Ishikawa (cell line): ENCODE measurements at regions not wholly inside any gene's neighbourhood (a gene's known extent, or its start where the extent isn't known, plus 50 kb on each side); places are given as distances from the start of the nearest gene placed in this dataset.

ENCODE experiments used
- CEBPB ChIP-seq: IDR thresholded peaks from 2 replicates; pipeline ENCODE4 v1.6.1; 2012
- CREB1 ChIP-seq: IDR thresholded peaks from 2 replicates; pipeline ENCODE4 v1.6.1; 2012; ENCODE audit warnings: low read depth
- EGR1 ChIP-seq: IDR thresholded peaks from 2 replicates; pipeline ENCODE4 v1.6.1; 2012
- EP300 ChIP-seq: IDR thresholded peaks from 2 replicates; pipeline ENCODE4 v1.6.1; 2012; ENCODE audit warnings: borderline replicate concordance
- FOXM1 ChIP-seq: IDR thresholded peaks from 2 replicates; pipeline ENCODE4 v1.6.1; 2012; ENCODE audit warnings: low read depth, borderline replicate concordance
- NFIC ChIP-seq: IDR thresholded peaks from 2 replicates; pipeline ENCODE4 v1.6.1; 2012
- RAD21 ChIP-seq: IDR thresholded peaks from 2 replicates; pipeline ENCODE4 v1.6.1; 2012; ENCODE audit warnings: low read depth
- TAF1 ChIP-seq: IDR thresholded peaks from 2 replicates; pipeline ENCODE4 v1.6.1; 2012; ENCODE audit warnings: low read depth, mild to moderate bottlenecking
- TCF12 ChIP-seq: IDR thresholded peaks from 2 replicates; pipeline ENCODE4 v1.6.1; 2012; ENCODE audit warnings: low read depth
- TEAD4 ChIP-seq: IDR thresholded peaks from 2 replicates; pipeline ENCODE4 v1.6.1; 2012
- YY1 ChIP-seq: IDR thresholded peaks from 2 replicates; pipeline ENCODE4 v1.6.1; 2012; ENCODE audit warnings: low read depth
- ZBTB7A ChIP-seq: IDR thresholded peaks from 2 replicates; pipeline ENCODE4 v1.6.1; 2012; ENCODE audit warnings: low read depth
- TF ChIP-seq, protein P1 (sequence below): IDR thresholded peaks from 2 replicates; pipeline ENCODE4 v1.6.1; 2012
- TF ChIP-seq, protein P2 (sequence below): IDR thresholded peaks from 2 replicates; pipeline ENCODE4 v1.6.1; 2012
- TF ChIP-seq, protein P3 (sequence below): IDR thresholded peaks from 2 replicates; pipeline ENCODE4 v1.6.1; 2012; ENCODE audit warnings: low read depth, mild to moderate bottlenecking

DNA sequence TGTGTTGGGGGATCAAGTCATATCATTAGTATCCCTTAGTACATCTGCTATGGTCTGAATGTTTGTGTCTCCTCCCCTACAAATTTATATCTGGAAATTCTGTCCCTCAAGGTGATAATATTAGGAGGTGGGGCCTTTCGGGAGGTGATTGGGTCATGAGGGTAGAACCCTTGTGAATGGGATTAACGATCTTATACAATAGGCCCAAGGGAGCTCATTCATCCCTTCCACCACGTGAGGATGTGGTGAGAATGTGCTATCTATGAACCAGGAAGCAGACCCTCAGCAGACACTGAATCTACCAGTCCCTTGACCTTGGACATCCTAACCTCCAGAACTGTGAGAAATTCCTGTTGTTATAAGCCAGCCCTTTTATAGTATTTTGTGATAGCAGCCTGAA lies 110.7 kb downstream of the PTCSC3 start:
- TF ChIP-seq, protein P1, sequence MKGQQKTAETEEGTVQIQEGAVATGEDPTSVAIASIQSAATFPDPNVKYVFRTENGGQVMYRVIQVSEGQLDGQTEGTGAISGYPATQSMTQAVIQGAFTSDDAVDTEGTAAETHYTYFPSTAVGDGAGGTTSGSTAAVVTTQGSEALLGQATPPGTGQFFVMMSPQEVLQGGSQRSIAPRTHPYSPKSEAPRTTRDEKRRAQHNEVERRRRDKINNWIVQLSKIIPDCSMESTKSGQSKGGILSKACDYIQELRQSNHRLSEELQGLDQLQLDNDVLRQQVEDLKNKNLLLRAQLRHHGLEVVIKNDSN, result no peak
- no peak for TF ChIP-seq EP300
- TF ChIP-seq FOXM1, result no peak
- no peak for TF ChIP-seq TCF12
- no peak for TF ChIP-seq ZBTB7A
- no peak for TF ChIP-seq TAF1
- TF ChIP-seq TEAD4, result no peak
- no peak for TF ChIP-seq EGR1
- TF ChIP-seq, protein P2, sequence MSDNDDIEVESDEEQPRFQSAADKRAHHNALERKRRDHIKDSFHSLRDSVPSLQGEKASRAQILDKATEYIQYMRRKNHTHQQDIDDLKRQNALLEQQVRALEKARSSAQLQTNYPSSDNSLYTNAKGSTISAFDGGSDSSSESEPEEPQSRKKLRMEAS, result no peak
- no peak for TF ChIP-seq CREB1
- TF ChIP-seq CEBPB, result no peak

DNA sequence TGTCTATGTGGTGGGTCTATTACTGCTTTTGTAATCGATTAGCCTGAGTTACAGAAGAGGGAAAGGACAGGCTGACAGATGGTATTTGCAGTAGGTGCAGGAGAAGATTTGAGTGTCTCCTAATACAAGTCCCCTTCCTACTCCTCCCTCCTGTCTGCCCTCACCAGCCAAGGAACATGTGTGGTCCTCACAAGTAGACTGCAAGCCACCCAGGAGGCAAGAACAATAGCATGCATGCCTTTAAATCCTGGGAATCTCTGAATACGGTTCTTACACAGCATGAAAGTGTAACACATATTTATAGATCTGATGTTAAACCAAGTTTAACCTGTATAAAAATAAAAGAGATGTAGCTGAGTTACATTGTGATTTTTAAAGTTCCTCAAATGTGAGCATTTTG lies 117.0 kb downstream of the PTCSC3 start:
- TF ChIP-seq, protein P2, result 0 out of 2 replicates have a peak, but pooled peaks have one; percentile 27
- TF ChIP-seq CREB1, result no peak

DNA sequence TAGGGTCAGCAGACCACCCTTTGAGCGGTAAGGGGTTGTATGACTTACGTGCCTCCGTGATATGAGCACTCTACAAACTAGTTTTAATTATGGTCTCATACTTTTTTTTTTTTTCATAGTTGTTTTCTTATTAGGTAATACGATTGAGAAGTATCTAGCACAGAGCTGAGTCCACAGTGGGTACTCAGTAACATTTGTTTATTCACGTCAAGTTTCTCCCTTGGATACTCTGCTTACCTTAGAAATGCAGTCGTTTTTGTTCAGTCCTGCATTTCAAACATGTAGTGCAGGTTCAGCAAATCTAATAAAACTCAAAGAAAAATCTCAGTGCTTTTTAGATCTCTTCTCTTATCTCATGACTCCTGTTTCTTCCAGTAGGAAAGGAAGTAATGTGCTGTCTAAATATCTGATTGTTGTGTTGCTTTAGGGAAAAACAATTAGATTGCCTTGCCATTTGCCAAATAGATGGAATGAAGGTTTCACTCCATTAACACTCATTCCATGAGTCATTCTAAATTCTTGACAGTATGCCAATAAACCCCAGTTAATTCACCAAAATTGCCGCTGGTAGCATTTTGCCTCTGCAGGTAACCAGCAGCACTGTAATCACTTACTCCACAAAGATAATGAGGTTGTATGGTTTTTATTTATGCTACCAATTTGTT lies 118.9 kb downstream of the PTCSC3 start:
- no peak for TF ChIP-seq YY1
- TF ChIP-seq TEAD4, result peak; percentile 94
- TF ChIP-seq FOXM1, result peak; percentile 72; the same call in 1 of the 2 replicates
- peak; percentile 97 for TF ChIP-seq NFIC
- peak; percentile 60 for TF ChIP-seq CEBPB
- no peak for TF ChIP-seq CREB1
- peak; percentile 89; the same call in 1 of the 2 replicates for TF ChIP-seq EP300
- no peak for TF ChIP-seq TAF1
- peak; percentile 78 for TF ChIP-seq TCF12
- TF ChIP-seq EGR1, result no peak
- TF ChIP-seq, protein P3, sequence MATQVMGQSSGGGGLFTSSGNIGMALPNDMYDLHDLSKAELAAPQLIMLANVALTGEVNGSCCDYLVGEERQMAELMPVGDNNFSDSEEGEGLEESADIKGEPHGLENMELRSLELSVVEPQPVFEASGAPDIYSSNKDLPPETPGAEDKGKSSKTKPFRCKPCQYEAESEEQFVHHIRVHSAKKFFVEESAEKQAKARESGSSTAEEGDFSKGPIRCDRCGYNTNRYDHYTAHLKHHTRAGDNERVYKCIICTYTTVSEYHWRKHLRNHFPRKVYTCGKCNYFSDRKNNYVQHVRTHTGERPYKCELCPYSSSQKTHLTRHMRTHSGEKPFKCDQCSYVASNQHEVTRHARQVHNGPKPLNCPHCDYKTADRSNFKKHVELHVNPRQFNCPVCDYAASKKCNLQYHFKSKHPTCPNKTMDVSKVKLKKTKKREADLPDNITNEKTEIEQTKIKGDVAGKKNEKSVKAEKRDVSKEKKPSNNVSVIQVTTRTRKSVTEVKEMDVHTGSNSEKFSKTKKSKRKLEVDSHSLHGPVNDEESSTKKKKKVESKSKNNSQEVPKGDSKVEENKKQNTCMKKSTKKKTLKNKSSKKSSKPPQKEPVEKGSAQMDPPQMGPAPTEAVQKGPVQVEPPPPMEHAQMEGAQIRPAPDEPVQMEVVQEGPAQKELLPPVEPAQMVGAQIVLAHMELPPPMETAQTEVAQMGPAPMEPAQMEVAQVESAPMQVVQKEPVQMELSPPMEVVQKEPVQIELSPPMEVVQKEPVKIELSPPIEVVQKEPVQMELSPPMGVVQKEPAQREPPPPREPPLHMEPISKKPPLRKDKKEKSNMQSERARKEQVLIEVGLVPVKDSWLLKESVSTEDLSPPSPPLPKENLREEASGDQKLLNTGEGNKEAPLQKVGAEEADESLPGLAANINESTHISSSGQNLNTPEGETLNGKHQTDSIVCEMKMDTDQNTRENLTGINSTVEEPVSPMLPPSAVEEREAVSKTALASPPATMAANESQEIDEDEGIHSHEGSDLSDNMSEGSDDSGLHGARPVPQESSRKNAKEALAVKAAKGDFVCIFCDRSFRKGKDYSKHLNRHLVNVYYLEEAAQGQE, result no peak
- peak; percentile 10; the same call in 1 of the 2 replicates for TF ChIP-seq RAD21

DNA sequence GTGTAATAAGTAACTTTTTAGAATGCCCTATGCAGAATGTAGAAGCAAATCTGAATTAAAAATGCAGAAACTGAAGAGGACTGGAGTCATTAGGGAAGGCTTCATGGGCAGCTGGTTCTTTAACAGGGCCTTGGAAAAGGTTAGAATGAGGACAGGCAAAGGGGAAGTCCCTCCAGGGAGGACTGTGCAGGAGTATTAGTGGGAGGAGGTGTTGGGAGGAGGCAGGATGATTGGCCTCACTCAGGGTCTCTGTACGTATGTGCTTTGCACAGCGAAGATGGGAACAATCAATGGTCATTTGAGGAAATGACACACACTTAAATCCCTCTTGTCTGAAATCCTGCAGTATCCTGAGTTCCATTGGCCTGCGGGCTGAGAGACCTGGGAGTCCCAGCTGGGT lies 119.7 kb downstream of the PTCSC3 start:
- TF ChIP-seq RAD21, result no peak
- TF ChIP-seq NFIC, result no peak
- TF ChIP-seq, protein P2, result no peak
- TF ChIP-seq CEBPB, result no peak
- no peak for TF ChIP-seq TCF12
- no peak for TF ChIP-seq TAF1
- TF ChIP-seq TEAD4, result no peak
- TF ChIP-seq YY1, result no peak
- no peak for TF ChIP-seq ZBTB7A
- no peak for TF ChIP-seq EP300
- no peak for TF ChIP-seq FOXM1
- no peak for TF ChIP-seq CREB1
- no peak for TF ChIP-seq EGR1
- TF ChIP-seq, protein P3, result no peak
- TF ChIP-seq, protein P1, result no peak

DNA sequence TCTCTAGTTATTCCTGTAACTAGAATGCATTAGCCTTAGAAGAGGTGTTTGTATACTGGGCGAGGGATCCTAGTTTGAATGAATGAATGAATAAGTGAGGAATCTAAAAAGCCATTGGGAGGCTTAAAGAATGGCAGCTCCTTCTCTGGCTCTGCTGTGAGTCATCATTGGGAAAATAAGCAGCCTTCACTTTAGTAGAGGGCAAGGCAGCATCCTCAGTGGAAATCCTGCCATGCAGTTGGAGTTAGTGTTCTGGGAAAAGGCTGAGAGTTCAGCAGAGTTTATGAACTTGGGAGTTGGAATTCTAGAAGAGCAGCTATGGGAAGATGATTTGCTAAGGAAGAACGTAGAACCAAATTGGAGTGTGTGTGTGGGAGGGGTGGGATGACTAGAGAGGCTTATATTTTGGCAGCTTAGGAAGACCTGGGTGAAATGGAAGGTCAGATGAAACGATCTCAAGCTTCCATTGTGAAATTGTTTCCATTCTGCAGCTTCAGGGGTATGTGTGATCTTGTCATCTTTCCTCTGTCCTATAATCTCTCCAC lies 120.8 kb downstream of the PTCSC3 start:
- TF ChIP-seq EP300 (no peak), FOXM1 (no peak), TEAD4 (no peak), ZBTB7A (no peak), YY1 (no peak)
- TF ChIP-seq, protein P1, result no peak

DNA sequence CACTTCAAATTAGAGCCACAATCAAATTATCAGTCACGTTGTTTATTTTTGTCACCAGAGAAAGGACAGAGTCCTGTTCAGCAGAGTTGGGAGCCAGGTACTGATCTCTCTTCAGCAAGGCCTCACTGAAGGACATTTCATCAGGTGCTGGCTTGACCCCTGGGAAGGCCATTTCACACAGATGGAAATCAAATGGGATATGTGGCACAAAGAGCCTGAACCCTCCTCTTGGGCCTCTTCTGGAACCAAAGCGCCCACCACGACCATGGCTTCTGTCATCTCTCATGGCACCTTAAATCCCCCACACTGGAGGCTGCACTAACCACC lies 121.5 kb downstream of the PTCSC3 start:
- TF ChIP-seq TAF1 (no peak), CEBPB (no peak), TCF12 (no peak), EP300 (no peak), EGR1 (no peak), NFIC (no peak), ZBTB7A (no peak), YY1 (no peak), RAD21 (no peak), FOXM1 (no peak), CREB1 (no peak), TEAD4 (no peak)
- TF ChIP-seq, protein P2, result no peak
- TF ChIP-seq, protein P1, result no peak
- TF ChIP-seq, protein P3, result no peak
